K562 (cell line): ENCODE measurements at regions not wholly inside any gene's neighbourhood (a gene's known extent, or its start where the extent isn't known, plus 50 kb on each side); places are given as distances from the start of the nearest gene placed in this dataset.

Experiments
- CXXC5 ChIP-seq: fragments of 250-450 bp; sonication (Bioruptor Pico); IDR thresholded peaks from 2 replicates; pipeline ENCODE4 v1.8.0; 2022; ENCODE audit warnings: inconsistent platforms, mild to moderate bottlenecking, moderate library complexity
- MYNN ChIP-seq, 2 experiments: sonication (generic); formaldehyde crosslinking in 1 of 2; IDR thresholded peaks; 2 replicates each; pipeline versions ENCODE4 v1.5.0 to v1.6.1; 2016 to 2020; ENCODE audit warnings: antibody characterized with exemption in 1 of 2, missing genetic modification reagents in 1 of 2
- REST ChIP-seq, 2 experiments: fragments of 450-650 bp; formaldehyde crosslinking in 1 of 2; IDR thresholded peaks; 2 replicates each; pipeline versions ENCODE4 v1.4.0 to v1.6.1; 2014 to 2020; ENCODE audit warnings: mild to moderate bottlenecking in 2 of 2, borderline replicate concordance in 1 of 2, low read depth in 1 of 2
- ZBTB1 ChIP-seq: sonication (generic); formaldehyde crosslinking; IDR thresholded peaks from 2 replicates; pipeline ENCODE4 v1.8.1; 2023; ENCODE audit warnings: missing genetic modification reagents, low read depth, mild to moderate bottlenecking, borderline replicate concordance
- ZNF324 ChIP-seq: fragments of 250-450 bp; sonication (Bioruptor Pico); IDR thresholded peaks from 2 replicates; pipeline ENCODE4 v1.4.0; 2020; ENCODE audit warnings: mild to moderate bottlenecking

GRCh38 chr10:131006458-131007256 lies 304.9 kb downstream of the TCERG1L start (continued):
- TF ChIP-seq REST (IDR thresholded peaks at IDR 0.05; ENCODE audit: borderline replicate concordance): no peak
- TF ChIP-seq REST (CRISPR knock-in tag; IDR thresholded peaks at IDR 0.05; ENCODE audit: low read depth): no peak
- TF ChIP-seq CXXC5 (CRISPR knock-in tag): no peak
- no peak for TF ChIP-seq ZBTB1 (CRISPR knock-in tag)
- TF ChIP-seq MYNN (IDR thresholded peaks at IDR 0.05): no peak
- TF ChIP-seq MYNN (CRISPR knock-in tag; IDR thresholded peaks at IDR 0.05): no peak
- TF ChIP-seq ZNF324: no peak
